Naive thymus-derived CD4-positive, alpha-beta T cell (primary cell): ENCODE measurements at regions not wholly inside any gene's neighbourhood (a gene's known extent, or its start where the extent isn't known, plus 50 kb on each side); places are given as distances from the start of the nearest gene placed in this dataset.

Experiments used
- ATAC-seq: fragments of 150-1000 bp; cut with Tn5 transposase; 2 replicates; pipeline ENCODE4 v1.10.0; 2021; ENCODE audit warnings: mild to moderate bottlenecking, moderate library complexity
- CTCF ChIA-PET: fragments of 350-600 bp; sonication (Branson Sonifier 250); formaldehyde crosslinking; loops from one replicate; lab custom pipeline; 2021; ENCODE audit warnings: antibody characterized with exemption; lab: Charles Lee
- POLR2A ChIA-PET: fragments of 350-600 bp; sonication (Branson Sonifier 250); formaldehyde crosslinking; loops from one replicate; lab custom pipeline; 2021; ENCODE audit warnings: antibody characterized with exemption, inconsistent platforms; lab: Charles Lee
- DNase-seq, 9 donors: peaks; one replicate each; pipeline versions ENCODE4 v3.0.0 to v3.0.0-alpha.2; 2020 to 2022; ENCODE audit warnings: mixed read lengths in 1 of 9
- H3K27ac ChIP-seq: one replicate; pipeline ENCODE4 v1.7.0; 2013; ENCODE audit warnings: mild to moderate bottlenecking, low read depth, low read length, moderate library complexity
- H3K27me3 ChIP-seq, 2 donors: one replicate each; pipeline ENCODE4 v1.7.0; 2013; ENCODE audit warnings: low read length in 2 of 2, mild to moderate bottlenecking in 2 of 2, moderate library complexity in 2 of 2; ENCODE audit not compliant: control insufficient read depth in 2 of 2, insufficient read depth in 2 of 2
- H3K36me3 ChIP-seq, 3 experiments: 1 replicate in 2 of 3; 2 replicates in 1 of 3; pipeline ENCODE4 v1.7.0; 2013; ENCODE audit warnings: low read length in 3 of 3, mild to moderate bottlenecking in 3 of 3, moderate library complexity in 1 of 3; ENCODE audit not compliant: insufficient read depth in 3 of 3, control insufficient read depth in 2 of 3
- H3K4me1 ChIP-seq, 2 donors: one replicate each; pipeline ENCODE4 v1.7.0; 2013; ENCODE audit warnings: low read length in 2 of 2, mild to moderate bottlenecking in 2 of 2, moderate library complexity in 1 of 2; ENCODE audit not compliant: control insufficient read depth in 2 of 2, insufficient read depth in 2 of 2
- H3K4me3 ChIP-seq: 2 replicates; pipeline ENCODE4 v1.7.0; 2013; ENCODE audit warnings: mild to moderate bottlenecking, low read length
- H3K9me3 ChIP-seq, 3 experiments: 1 replicate in 2 of 3; 2 replicates in 1 of 3; pipeline ENCODE4 v1.7.0; 2013; ENCODE audit warnings: low read length in 3 of 3; ENCODE audit not compliant: control insufficient read depth in 2 of 3
- H3K27ac Mint-ChIP-seq, 9 donors: one replicate each; pipeline ENCODE4 v1.8.0; 2020 to 2022; ENCODE audit warnings: mixed read lengths in 9 of 9, mild to moderate bottlenecking in 8 of 9, moderate library complexity in 5 of 9, inconsistent platforms in 2 of 9
- H3K27me3 Mint-ChIP-seq, 5 donors: one replicate each; pipeline ENCODE4 v1.8.0; 2021 to 2022; ENCODE audit warnings: mixed read lengths in 5 of 5, mild to moderate bottlenecking in 1 of 5
- H3K36me3 Mint-ChIP-seq, 5 donors: one replicate each; pipeline ENCODE4 v1.8.0; 2020 to 2022; ENCODE audit warnings: mixed read lengths in 5 of 5, mild to moderate bottlenecking in 3 of 5, inconsistent platforms in 1 of 5
- H3K4me1 Mint-ChIP-seq, 7 donors: one replicate each; pipeline ENCODE4 v1.8.0; 2020 to 2022; ENCODE audit warnings: mixed read lengths in 7 of 7, mild to moderate bottlenecking in 3 of 7, inconsistent platforms in 1 of 7
- H3K4me3 Mint-ChIP-seq, 10 donors: one replicate each; pipeline ENCODE4 v1.8.0; 2020 to 2022; ENCODE audit warnings: mild to moderate bottlenecking in 10 of 10, mixed read lengths in 10 of 10, moderate library complexity in 6 of 10, inconsistent platforms in 2 of 10
- H3K9me3 Mint-ChIP-seq, 11 donors: one replicate each; pipeline ENCODE4 v1.8.0; 2020 to 2022; ENCODE audit warnings: mixed read lengths in 11 of 11, mild to moderate bottlenecking in 4 of 11, inconsistent platforms in 1 of 11, moderate library complexity in 1 of 11
- intact Hi-C, 2 donors: fragments of 100-400 bp; cut with micrococcal nuclease; formaldehyde crosslinking; loops; one replicate each; pipeline ENCODE4 v1.15.1; 2023

- H3K4me1 ChIP-seq: peaks cover 6 to 17% of the 10 kb centered on the region in 2 donors
- H3K4me3 ChIP-seq: no peak overlapping the region
- no peaks in the 10 kb centered on the region for H3K27me3 ChIP-seq
- ChIA-PET POLR2A (no interaction called here), CTCF (interaction anchor here (0.6 to 1.0 kb wide), 3 partner anchors 18 to 343 kb away, joined by 3 read pairs; no protein-coding TSS in a partner anchor)
- peak overlapping the region in 5 of 10 donors; percentile 1 to 51 (median 18) for H3K4me3 Mint-ChIP-seq
- intact Hi-C loops: loop anchor here in 1 of 2 donors (5.0 kb wide), 1 partner anchor 50 kb away; no protein-coding TSS in a partner anchor
- ATAC-seq (no peak), DNase-seq (no peak)
- H3K36me3 Mint-ChIP-seq: peaks cover under 1 to 28% (median 12%) of the 10 kb centered on the region in 5 donors
- H3K27ac Mint-ChIP-seq: peak overlapping the region in 8 of 9 donors; percentile 1 to 72 (median 27)
- H3K9me3 ChIP-seq: no peaks in the 10 kb centered on the region
- H3K27ac ChIP-seq: no peak overlapping the region
- peaks cover 14 to 30% (median 25%) of the 10 kb centered on the region in 7 donors for H3K4me1 Mint-ChIP-seq
- H3K9me3 Mint-ChIP-seq: peaks cover 0 to 3% (median 0%) of the 10 kb centered on the region in 11 donors
- H3K36me3 ChIP-seq: no peaks in the 10 kb centered on the region
- H3K27me3 Mint-ChIP-seq: no peaks in the 10 kb centered on the region
These were observed 85.2 kb upstream of the ITGA4 start for GRCh38 chr2:181371782-181372645.

GRCh38 chr2:181372646-181373040, 84.5 kb upstream of the ITGA4 start:
- no peak for ATAC-seq
- H3K4me3 Mint-ChIP-seq: peak overlapping the region in 3 of 10 donors; percentile 0 to 24 (median 1)
- no peak overlapping the region for H3K27ac ChIP-seq

GRCh38 chr2:181374781-181375675, 82.2 kb upstream of the ITGA4 start:
- ChIA-PET CTCF (interaction anchor here (0.6 kb wide), 1 partner anchor 12 kb away, joined by 3 read pairs; no protein-coding TSS in a partner anchor), POLR2A (interaction anchor here (0.6 kb wide), 1 partner anchor 33 kb away, joined by 3 read pairs; no protein-coding TSS in a partner anchor)
- Histone ChIP-seq H3K4me3 (no peak overlapping the region), H3K27me3 (no peaks in the 10 kb centered on the region), H3K27ac (no peak overlapping the region), H3K4me1 (peaks cover 6 to 17% of the 10 kb centered on the region in 2 donors), H3K9me3 (no peaks in the 10 kb centered on the region), H3K36me3 (no peaks in the 10 kb centered on the region)
- Mint-ChIP-seq H3K27ac (no peak overlapping the region), H3K4me1 (peaks cover 13 to 30% (median 25%) of the 10 kb centered on the region in 7 donors), H3K4me3 (no peak overlapping the region), H3K27me3 (no peaks in the 10 kb centered on the region), H3K9me3 (peaks cover 0 to 3% (median 0%) of the 10 kb centered on the region in 11 donors), H3K36me3 (peaks cover 0 to 20% (median 8%) of the 10 kb centered on the region in 5 donors)
- no peak for DNase-seq
- no peak for ATAC-seq
- intact Hi-C loops: loop anchor here in 1 of 2 donors (5.0 kb wide), 1 partner anchor 47 kb away; no protein-coding TSS in a partner anchor

More at GRCh38 chr2:181372646-181373040, 84.5 kb upstream of the ITGA4 start:
- H3K36me3 ChIP-seq: no peaks in the 10 kb centered on the region
- ChIA-PET POLR2A (no interaction called here), CTCF (interaction anchor here (0.6 to 1.0 kb wide), 3 partner anchors 18 to 343 kb away, joined by 3 read pairs; no protein-coding TSS in a partner anchor)
- Mint-ChIP-seq H3K9me3 (peaks cover 0 to 3% (median 0%) of the 10 kb centered on the region in 11 donors), H3K4me1 (peaks cover 14 to 30% (median 25%) of the 10 kb centered on the region in 7 donors), H3K36me3 (peaks cover 0 to 29% (median 12%) of the 10 kb centered on the region in 5 donors), H3K27me3 (no peaks in the 10 kb centered on the region), H3K27ac (peak overlapping the region in 7 of 9 donors; percentile 1 to 69 (median 13))
- H3K9me3 ChIP-seq: no peaks in the 10 kb centered on the region
- peaks cover 6 to 17% of the 10 kb centered on the region in 2 donors for H3K4me1 ChIP-seq
- no peaks in the 10 kb centered on the region for H3K27me3 ChIP-seq
- intact Hi-C loops: loop anchor here in 1 of 2 donors (5.0 kb wide), 1 partner anchor 50 kb away; no protein-coding TSS in a partner anchor
- no peak for DNase-seq
- H3K4me3 ChIP-seq: no peak overlapping the region

GRCh38 chr2:181376442-181376841, 80.7 kb upstream of the ITGA4 start:
- Histone ChIP-seq H3K9me3 (no peaks in the 10 kb centered on the region), H3K4me3 (no peak overlapping the region), H3K27me3 (no peaks in the 10 kb centered on the region), H3K27ac (no peak overlapping the region), H3K4me1 (peaks cover under 1 to 15% of the 10 kb centered on the region in 2 donors), H3K36me3 (no peaks in the 10 kb centered on the region)
- CTCF ChIA-PET: no interaction called here
- Mint-ChIP-seq H3K9me3 (peaks cover 0 to 3% (median 0%) of the 10 kb centered on the region in 11 donors), H3K4me1 (peaks cover 13 to 23% (median 18%) of the 10 kb centered on the region in 7 donors), H3K27ac (no peak overlapping the region), H3K4me3 (no peak overlapping the region), H3K36me3 (peaks cover 0 to 20% (median 8%) of the 10 kb centered on the region in 5 donors), H3K27me3 (no peaks in the 10 kb centered on the region)
- no peak for ATAC-seq
- no peak for DNase-seq
- POLR2A ChIA-PET: no interaction called here
- intact Hi-C loops: no loop called here

- CTCF ChIA-PET: no interaction called here
- peaks cover 0 to 20% (median 8%) of the 10 kb centered on the region in 5 donors for H3K36me3 Mint-ChIP-seq
- no peak for ATAC-seq
- Histone ChIP-seq H3K4me1 (peaks cover 0 to 9% of the 10 kb centered on the region in 2 donors), H3K27ac (no peak overlapping the region), H3K36me3 (no peaks in the 10 kb centered on the region), H3K4me3 (no peak overlapping the region), H3K27me3 (no peaks in the 10 kb centered on the region), H3K9me3 (no peaks in the 10 kb centered on the region)
- H3K9me3 Mint-ChIP-seq: peaks cover 0 to 3% (median 0%) of the 10 kb centered on the region in 11 donors
- intact Hi-C loops: no loop called here
- peak overlapping the region in 1 of 9 donors; percentile 36 for H3K27ac Mint-ChIP-seq
- no peak overlapping the region for H3K4me3 Mint-ChIP-seq
- POLR2A ChIA-PET: no interaction called here
- peaks cover 8 to 18% (median 13%) of the 10 kb centered on the region in 7 donors for H3K4me1 Mint-ChIP-seq
- DNase-seq: no peak
- H3K27me3 Mint-ChIP-seq: no peaks in the 10 kb centered on the region
These were observed 80.2 kb upstream of the ITGA4 start for GRCh38 chr2:181376999-181377398.

GRCh38 chr2:181378491-181378890, 78.7 kb upstream of the ITGA4 start:
- H3K4me3 Mint-ChIP-seq: no peak overlapping the region
- DNase-seq: no peak
- no peaks in the 10 kb centered on the region for H3K27me3 Mint-ChIP-seq
- H3K4me3 ChIP-seq: no peak overlapping the region
- H3K36me3 ChIP-seq: no peaks in the 10 kb centered on the region
- intact Hi-C loops: no loop called here
- CTCF ChIA-PET: no interaction called here
- no peaks in the 10 kb centered on the region for H3K27me3 ChIP-seq
- no peaks in the 10 kb centered on the region for H3K4me1 ChIP-seq
- peaks cover 0 to 3% (median 0%) of the 10 kb centered on the region in 11 donors for H3K9me3 Mint-ChIP-seq
- H3K27ac Mint-ChIP-seq: no peak overlapping the region
- H3K27ac ChIP-seq: no peak overlapping the region
- H3K4me1 Mint-ChIP-seq: peaks cover 0 to 6% (median 0%) of the 10 kb centered on the region in 7 donors
- H3K36me3 Mint-ChIP-seq: peaks cover 0 to 20% (median 8%) of the 10 kb centered on the region in 5 donors
- ATAC-seq: no peak
- no peaks in the 10 kb centered on the region for H3K9me3 ChIP-seq
- POLR2A ChIA-PET: interaction anchor here (0.6 kb wide), 1 partner anchor 46 kb away, joined by 3 read pairs; no protein-coding TSS in a partner anchor
